ENCODE measurements at regions not wholly inside any gene's neighbourhood (a gene's known extent, or its start where the extent isn't known, plus 50 kb on each side); places are given as distances from the start of the nearest gene placed in this dataset.

DNA sequence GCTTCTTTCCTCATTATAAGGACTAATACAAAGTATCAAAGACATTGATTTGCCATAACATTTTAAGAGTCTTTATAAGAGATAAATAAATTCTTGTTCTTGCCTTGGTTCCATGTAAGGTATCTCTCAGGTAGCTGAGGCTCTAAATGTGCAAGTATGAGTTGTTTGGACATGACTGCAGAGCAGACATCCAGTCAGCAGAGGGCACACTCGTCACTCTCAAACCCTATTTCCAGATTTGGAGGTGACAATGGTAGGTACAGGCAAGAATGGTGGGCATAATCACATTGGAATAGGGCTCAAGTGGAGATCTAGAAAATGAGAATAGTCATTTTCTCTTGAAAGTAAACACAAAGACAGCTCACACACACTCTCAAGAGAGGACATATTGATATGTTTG is 133.3 kb upstream of the ZIC3 start:
- Histone ChIP-seq H2AFZ (no peak overlapping the region), H3K4me2 (no peak overlapping the region), H3K27ac (no peak overlapping the region), H3K79me2 (no peaks in the 10 kb centered on the region), H3K4me1 (ENCODE audit: insufficient read depth) (no peaks in the 10 kb centered on the region), H3K36me3 (replicated peaks; ENCODE audit: insufficient read depth, low read depth) (no peaks in the 10 kb centered on the region), H3K4me3 (no peak overlapping the region), H3K9me3 (ENCODE audit: low read depth) (no peaks in the 10 kb centered on the region), H3K27me3 (peaks cover 37% of the 10 kb centered on the region), H4K20me1 (ENCODE audit: insufficient read depth, poor library complexity, severe bottlenecking) (no peaks in the 10 kb centered on the region), H3K9me2 (replicated peaks; ENCODE audit: insufficient read depth) (no peaks in the 10 kb centered on the region)
- TF ChIP-seq, protein P1, sequence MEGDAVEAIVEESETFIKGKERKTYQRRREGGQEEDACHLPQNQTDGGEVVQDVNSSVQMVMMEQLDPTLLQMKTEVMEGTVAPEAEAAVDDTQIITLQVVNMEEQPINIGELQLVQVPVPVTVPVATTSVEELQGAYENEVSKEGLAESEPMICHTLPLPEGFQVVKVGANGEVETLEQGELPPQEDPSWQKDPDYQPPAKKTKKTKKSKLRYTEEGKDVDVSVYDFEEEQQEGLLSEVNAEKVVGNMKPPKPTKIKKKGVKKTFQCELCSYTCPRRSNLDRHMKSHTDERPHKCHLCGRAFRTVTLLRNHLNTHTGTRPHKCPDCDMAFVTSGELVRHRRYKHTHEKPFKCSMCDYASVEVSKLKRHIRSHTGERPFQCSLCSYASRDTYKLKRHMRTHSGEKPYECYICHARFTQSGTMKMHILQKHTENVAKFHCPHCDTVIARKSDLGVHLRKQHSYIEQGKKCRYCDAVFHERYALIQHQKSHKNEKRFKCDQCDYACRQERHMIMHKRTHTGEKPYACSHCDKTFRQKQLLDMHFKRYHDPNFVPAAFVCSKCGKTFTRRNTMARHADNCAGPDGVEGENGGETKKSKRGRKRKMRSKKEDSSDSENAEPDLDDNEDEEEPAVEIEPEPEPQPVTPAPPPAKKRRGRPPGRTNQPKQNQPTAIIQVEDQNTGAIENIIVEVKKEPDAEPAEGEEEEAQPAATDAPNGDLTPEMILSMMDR (IDR thresholded peaks at IDR 0.05; ENCODE audit: poor library complexity) = peak; percentile 44
- TF ChIP-seq EZH2phosphoT487 (IDR thresholded peaks at IDR 0.05; ENCODE audit: low read depth, severe bottlenecking, unreplicated experiment) (no peak), EZH2 (IDR thresholded peaks at IDR 0.05; ENCODE audit: borderline replicate concordance) (no peak)
- 8% methylated on average over 1 of the region's 1 CpG for WGBS (ENCODE audit: low lambda C conversion rate, missing lambda C conversion rate)
- DNase-seq (ENCODE audit: low spot score) = no peak

DNA sequence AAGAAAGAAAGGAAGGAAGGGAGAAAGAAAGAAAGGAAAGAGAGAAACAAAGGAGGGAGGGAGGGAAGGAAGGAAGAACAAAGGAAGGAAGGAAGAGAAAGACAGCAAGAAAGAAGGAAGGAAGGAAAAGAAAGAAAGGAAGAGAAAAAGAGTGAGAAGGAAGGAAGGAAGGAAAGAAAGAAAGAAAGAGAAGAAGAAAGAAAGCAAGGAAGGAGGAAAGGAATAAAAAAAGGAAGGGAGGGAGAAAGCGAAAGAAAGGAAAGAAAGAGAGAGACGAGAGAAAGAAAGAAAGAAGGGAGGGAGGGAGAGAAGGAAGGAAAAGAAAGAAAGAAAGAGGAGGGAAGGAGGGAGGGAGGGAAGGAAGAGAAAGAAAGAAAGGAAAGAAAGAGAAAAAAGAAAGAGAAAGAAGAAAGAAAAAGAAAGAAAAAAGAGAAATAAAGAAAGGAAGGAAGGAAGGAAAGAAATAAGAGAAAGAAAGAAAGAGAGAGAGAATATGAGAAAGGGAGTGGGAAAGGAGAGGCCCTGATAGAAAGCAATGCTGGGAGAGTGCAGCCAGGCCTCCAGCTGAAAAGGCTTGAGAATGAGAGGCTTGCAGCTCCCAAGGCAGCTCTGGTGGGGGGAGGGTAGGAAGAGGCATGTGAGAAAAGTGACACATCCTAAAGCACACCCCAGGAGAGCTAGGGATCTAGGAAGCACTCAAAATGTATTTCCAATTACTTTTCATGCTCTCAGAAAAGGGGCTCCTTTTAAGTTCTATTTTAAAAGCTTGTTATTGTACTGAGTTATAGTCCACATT is 134.0 kb upstream of the ZIC3 start:
- WGBS (ENCODE audit: low lambda C conversion rate, missing lambda C conversion rate) = no CpG with 5 or more reads among the region's 2 CpGs
- TF ChIP-seq, protein P1 (IDR thresholded peaks at IDR 0.05; ENCODE audit: poor library complexity) = no peak
- TF ChIP-seq EZH2 (IDR thresholded peaks at IDR 0.05; ENCODE audit: borderline replicate concordance) = no peak
- Histone ChIP-seq H3K36me3 (replicated peaks; ENCODE audit: insufficient read depth, low read depth) (no peaks in the 10 kb centered on the region), H3K9me2 (replicated peaks; ENCODE audit: insufficient read depth) (no peaks in the 10 kb centered on the region), H2AFZ (no peak overlapping the region), H3K4me2 (no peak overlapping the region), H4K20me1 (ENCODE audit: insufficient read depth, poor library complexity, severe bottlenecking) (no peaks in the 10 kb centered on the region), H3K27ac (no peak overlapping the region), H3K27me3 (peaks cover 44% of the 10 kb centered on the region), H3K9me3 (ENCODE audit: low read depth) (no peaks in the 10 kb centered on the region), H3K4me3 (no peak overlapping the region), H3K4me1 (ENCODE audit: insufficient read depth) (no peaks in the 10 kb centered on the region), H3K79me2 (no peaks in the 10 kb centered on the region)
- no peak for DNase-seq (ENCODE audit: low spot score)

- Histone ChIP-seq H3K4me1 (ENCODE audit: insufficient read depth) (no peaks in the 10 kb centered on the region), H3K4me3 (no peak overlapping the region), H3K4me2 (no peak overlapping the region)
Observed at GRCh38 chrX:137430984-137431475, 134.9 kb upstream of the ZIC3 start.

More at GRCh38 chrX:137430984-137431475, 134.9 kb upstream of the ZIC3 start:
- Histone ChIP-seq H3K27ac (no peak overlapping the region), H3K79me2 (no peaks in the 10 kb centered on the region), H3K9me3 (ENCODE audit: low read depth) (no peaks in the 10 kb centered on the region), H4K20me1 (ENCODE audit: insufficient read depth, poor library complexity, severe bottlenecking) (no peaks in the 10 kb centered on the region), H3K36me3 (replicated peaks; ENCODE audit: insufficient read depth, low read depth) (no peaks in the 10 kb centered on the region), H3K27me3 (peaks cover 52% of the 10 kb centered on the region), H3K9me2 (replicated peaks; ENCODE audit: insufficient read depth) (no peaks in the 10 kb centered on the region), H2AFZ (no peak overlapping the region)
- TF ChIP-seq, protein P1 (IDR thresholded peaks at IDR 0.05; ENCODE audit: poor library complexity) = no peak
- TF ChIP-seq EZH2phosphoT487 (IDR thresholded peaks at IDR 0.05; ENCODE audit: low read depth, severe bottlenecking, unreplicated experiment) (no peak), EZH2 (IDR thresholded peaks at IDR 0.05; ENCODE audit: borderline replicate concordance) (no peak)
- DNase-seq (ENCODE audit: low spot score) = no peak
